Subcutaneous abdominal adipose tissue (tissue), 5 donors: ENCODE measurements at regions not wholly inside any gene's neighbourhood (a gene's known extent, or its start where the extent isn't known, plus 50 kb on each side); places are given as distances from the start of the nearest gene placed in this dataset.
"Not testable (repeated sequence)": the region's sequence is repeated elsewhere in the genome, so short reads cannot be mapped to it uniquely, and the experiment has no call there.

Experiments used
- H3K27ac ChIP-seq: one replicate; pipeline ENCODE4 v1.7.0; 2013; ENCODE audit warnings: low read depth, mild to moderate bottlenecking, inconsistent platforms, low read length, moderate library complexity
- H3K27me3 ChIP-seq, 5 donors: one replicate each; pipeline ENCODE4 v1.7.0; 2013; ENCODE audit warnings: low read length in 5 of 5, inconsistent platforms in 1 of 5; ENCODE audit not compliant: control insufficient read depth in 5 of 5, insufficient read depth in 4 of 5
- H3K36me3 ChIP-seq, 5 donors: one replicate each; pipeline ENCODE4 v1.7.0; 2013; ENCODE audit warnings: low read length in 5 of 5; ENCODE audit not compliant: control insufficient read depth in 5 of 5, insufficient read depth in 5 of 5
- H3K4me1 ChIP-seq, 5 donors: one replicate each; pipeline ENCODE4 v1.7.0; 2013; ENCODE audit warnings: low read length in 5 of 5, mild to moderate bottlenecking in 3 of 5, moderate library complexity in 1 of 5; ENCODE audit not compliant: control insufficient read depth in 5 of 5, insufficient read depth in 5 of 5
- H3K4me3 ChIP-seq, 5 donors: one replicate each; pipeline ENCODE4 v1.7.0; 2013; ENCODE audit warnings: low read length in 5 of 5, low read depth in 1 of 5
- H3K9ac ChIP-seq, 5 donors: one replicate each; pipeline ENCODE4 v1.7.0; 2013; ENCODE audit warnings: low read length in 5 of 5, mild to moderate bottlenecking in 4 of 5, moderate library complexity in 3 of 5
- H3K9me3 ChIP-seq, 5 donors: one replicate each; pipeline ENCODE4 v1.7.0; 2013; ENCODE audit warnings: low read length in 5 of 5; ENCODE audit not compliant: control insufficient read depth in 5 of 5
- donor health status: healthy.
- donor health status: healthy.
- donor health status: healthy.
- donor health status: healthy.
- donor health status: healthy.

DNA sequence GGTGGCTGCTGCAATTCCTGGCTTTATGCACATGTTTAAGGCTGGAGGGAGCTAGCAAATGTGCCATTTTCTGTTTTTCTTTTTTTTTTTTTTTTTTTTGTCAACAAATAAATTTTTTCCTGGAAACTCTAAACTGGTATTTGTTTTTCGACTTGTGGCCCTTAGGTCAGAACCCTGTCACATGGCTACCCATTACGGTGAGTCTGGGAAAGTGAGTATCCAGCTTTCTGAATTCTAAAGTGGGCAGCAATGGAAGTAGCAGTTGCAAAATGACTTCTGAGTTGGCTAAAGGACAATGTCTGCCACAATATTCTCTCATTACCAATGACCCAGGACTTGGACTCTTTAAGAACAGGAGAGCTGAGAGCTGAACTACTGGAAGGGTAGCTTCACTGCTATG, 225.1 kb upstream of the CENPE start:
- no peaks in the 10 kb centered on the region for H3K9me3 ChIP-seq
- H3K27me3 ChIP-seq = no peaks in the 10 kb centered on the region
- H3K4me3 ChIP-seq = no peak overlapping the region
- no peak overlapping the region for H3K27ac ChIP-seq
- H3K9ac ChIP-seq = no peak overlapping the region
- H3K36me3 ChIP-seq = no peaks in the 10 kb centered on the region
- H3K4me1 ChIP-seq = no peaks in the 10 kb centered on the region

- H3K9ac ChIP-seq = no peak overlapping the region
- no peak overlapping the region for H3K4me3 ChIP-seq
- H3K36me3 ChIP-seq = no peaks in the 10 kb centered on the region
- H3K4me1 ChIP-seq = no peaks in the 10 kb centered on the region
- no peak overlapping the region for H3K27ac ChIP-seq
- H3K9me3 ChIP-seq = no peaks in the 10 kb centered on the region
- no peaks in the 10 kb centered on the region for H3K27me3 ChIP-seq
These were observed 224.5 kb upstream of the CENPE start for GRCh38 chr4:103422467-103423219.

DNA sequence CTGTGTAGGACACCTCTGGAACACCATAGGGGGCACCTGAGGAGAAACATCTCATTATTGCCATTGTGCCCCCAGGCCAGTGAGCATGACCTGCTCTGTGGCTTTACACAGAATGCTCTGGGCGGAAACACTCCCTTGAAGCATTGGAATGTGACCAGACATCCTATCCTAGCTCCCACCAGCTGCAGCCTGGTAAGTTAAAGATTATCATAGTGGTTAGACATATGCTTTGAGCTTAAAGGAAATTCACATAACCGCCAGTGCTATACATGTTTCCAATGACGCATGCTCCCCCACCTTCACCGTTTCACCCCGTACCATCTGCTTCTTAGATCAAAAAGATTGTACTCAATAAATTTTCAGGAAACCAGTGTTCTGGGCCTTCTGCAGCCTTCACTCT, 217.7 kb upstream of the CENPE start:
- H3K27ac ChIP-seq = no peak overlapping the region
- H3K36me3 ChIP-seq = no peaks in the 10 kb centered on the region
- H3K9ac ChIP-seq = no peak overlapping the region
- no peaks in the 10 kb centered on the region for H3K27me3 ChIP-seq
- H3K4me1 ChIP-seq = no peaks in the 10 kb centered on the region
- no peaks in the 10 kb centered on the region for H3K9me3 ChIP-seq
- no peak overlapping the region for H3K4me3 ChIP-seq

DNA sequence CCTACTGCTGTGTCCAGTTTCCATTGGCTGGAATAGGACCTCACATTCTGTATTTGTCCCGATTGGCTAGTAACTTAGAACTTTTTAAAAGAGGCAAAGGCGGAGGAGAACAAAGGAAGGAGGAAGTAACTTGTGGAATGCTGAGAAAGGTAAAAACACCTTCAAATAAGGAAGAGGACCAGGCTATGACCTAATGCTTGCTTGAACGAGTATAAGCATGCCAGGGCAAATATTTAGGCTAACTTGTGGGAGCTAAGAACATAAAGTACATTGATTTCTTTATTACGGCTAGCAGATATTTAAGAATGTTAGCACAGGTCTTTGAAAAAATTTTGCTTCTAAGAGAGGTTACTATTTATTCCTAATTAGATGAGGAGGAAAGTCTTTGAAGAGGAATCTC, 214.5 kb upstream of the CENPE start:
- H3K36me3 ChIP-seq, H3K9me3 ChIP-seq, H3K27ac ChIP-seq: not testable (repeated sequence)

DNA sequence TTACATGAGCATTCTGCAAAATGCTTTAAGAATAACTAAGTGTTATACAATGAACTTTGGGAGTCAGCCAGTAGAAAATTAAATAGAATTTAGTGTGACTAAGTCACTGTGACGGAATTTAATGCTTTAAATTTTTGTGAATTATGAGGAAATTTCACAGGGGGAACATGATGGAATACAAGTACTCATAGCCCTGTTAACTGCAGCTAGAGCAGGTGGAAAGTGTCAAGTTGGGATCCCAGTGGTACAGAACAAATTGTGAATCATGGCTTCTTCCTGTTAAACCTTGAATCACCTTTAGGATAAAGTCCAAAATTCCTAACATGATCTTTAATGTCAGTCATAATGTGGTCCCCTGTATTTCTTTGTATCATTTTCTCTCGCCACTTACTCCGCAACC, 212.2 kb upstream of the CENPE start:
- Histone ChIP-seq H3K9me3 (peaks cover 0 to 2% (median 0%) of the 10 kb centered on the region in 5 donors), H3K27me3 (no peaks in the 10 kb centered on the region), H3K27ac (no peak overlapping the region), H3K36me3 (no peaks in the 10 kb centered on the region), H3K4me1 (no peaks in the 10 kb centered on the region), H3K4me3 (no peak overlapping the region), H3K9ac (no peak overlapping the region)

More for the DNA sequence above, 214.5 kb upstream of the CENPE start:
- H3K4me1 ChIP-seq, H3K9ac ChIP-seq, H3K4me3 ChIP-seq, H3K27me3 ChIP-seq: not testable (repeated sequence)

DNA sequence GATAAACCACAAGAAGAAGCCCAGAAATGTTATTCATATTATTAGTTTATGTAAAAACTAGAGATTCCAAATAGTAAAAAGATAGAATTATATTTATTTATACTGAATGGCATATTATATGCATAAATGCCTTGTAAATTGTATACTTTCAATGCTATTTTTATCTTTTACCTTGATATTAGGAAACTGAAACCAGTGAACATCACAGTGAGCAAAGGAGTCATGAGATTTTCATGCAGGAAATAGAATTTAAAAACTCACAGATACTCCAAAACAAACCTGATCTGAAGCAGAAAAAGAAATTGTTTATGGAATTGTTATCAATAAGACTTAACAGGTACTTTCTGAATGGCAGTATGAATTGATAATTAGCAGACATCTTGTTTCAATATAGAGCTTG, 207.3 kb upstream of the CENPE start:
- H3K9ac ChIP-seq = no peak overlapping the region
- no peaks in the 10 kb centered on the region for H3K36me3 ChIP-seq
- no peaks in the 10 kb centered on the region for H3K4me1 ChIP-seq
- H3K9me3 ChIP-seq = peaks cover 0 to 2% (median 0%) of the 10 kb centered on the region in 5 donors
- no peak overlapping the region for H3K27ac ChIP-seq
- H3K27me3 ChIP-seq = no peaks in the 10 kb centered on the region
- no peak overlapping the region for H3K4me3 ChIP-seq

GRCh38 chr4:103403619-103404018, 205.5 kb upstream of the CENPE start:
- Histone ChIP-seq H3K36me3 (no peaks in the 10 kb centered on the region), H3K4me1 (no peaks in the 10 kb centered on the region), H3K27ac (no peak overlapping the region), H3K9ac (no peak overlapping the region), H3K4me3 (no peak overlapping the region), H3K9me3 (peaks cover 0 to 2% (median 0%) of the 10 kb centered on the region in 5 donors), H3K27me3 (no peaks in the 10 kb centered on the region)

GRCh38 chr4:103402198-103402597, 204.1 kb upstream of the CENPE start:
- H3K9ac ChIP-seq = no peak overlapping the region
- no peaks in the 10 kb centered on the region for H3K27me3 ChIP-seq
- no peak overlapping the region for H3K27ac ChIP-seq
- H3K4me3 ChIP-seq = no peak overlapping the region
- no peaks in the 10 kb centered on the region for H3K36me3 ChIP-seq
- no peaks in the 10 kb centered on the region for H3K4me1 ChIP-seq
- H3K9me3 ChIP-seq = peaks cover 0 to 2% (median 0%) of the 10 kb centered on the region in 5 donors

DNA sequence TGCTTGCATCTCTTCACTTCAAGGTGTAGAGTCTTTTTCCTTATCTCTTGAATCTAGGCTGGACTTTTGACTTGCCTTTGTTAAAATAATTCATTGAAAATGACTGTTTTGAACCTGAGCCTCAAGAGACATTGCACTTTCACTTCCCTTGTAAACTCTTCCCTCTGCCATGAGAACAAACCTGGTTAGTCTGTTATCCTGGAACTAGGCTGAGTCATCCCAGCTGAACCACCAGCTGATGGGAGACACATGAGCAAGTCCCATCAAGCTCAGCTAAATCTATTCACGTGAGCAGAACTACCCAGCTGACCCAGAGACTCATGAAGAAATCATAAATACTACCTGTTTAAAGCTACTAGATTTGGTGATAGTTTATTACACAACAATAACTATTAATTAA, 202.3 kb upstream of the CENPE start:
- H3K27me3 ChIP-seq = no peaks in the 10 kb centered on the region
- H3K9ac ChIP-seq = no peak overlapping the region
- H3K4me1 ChIP-seq = no peaks in the 10 kb centered on the region
- no peaks in the 10 kb centered on the region for H3K36me3 ChIP-seq
- no peak overlapping the region for H3K27ac ChIP-seq
- no peaks in the 10 kb centered on the region for H3K9me3 ChIP-seq
- no peak overlapping the region for H3K4me3 ChIP-seq

DNA sequence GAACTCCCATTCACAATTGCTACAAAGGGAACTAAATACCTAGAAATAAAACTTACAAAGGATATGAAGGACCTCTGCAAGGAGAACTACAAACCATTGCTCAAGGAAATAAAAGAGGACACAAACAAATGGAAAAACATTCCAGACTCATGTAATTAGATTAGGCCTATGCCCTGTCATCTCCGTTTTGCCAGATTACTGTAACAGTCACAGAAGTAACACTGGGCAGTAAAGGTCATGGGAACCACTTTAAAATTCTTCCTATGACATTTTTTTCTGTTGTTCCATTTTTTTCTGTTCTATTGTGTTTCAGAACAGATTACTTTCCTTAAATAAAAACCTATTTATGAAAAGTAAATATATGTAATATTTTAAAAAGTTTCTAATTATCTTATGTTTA, 199.4 kb upstream of the CENPE start:
- no peak overlapping the region for H3K9ac ChIP-seq
- no peak overlapping the region for H3K4me3 ChIP-seq
- no peak overlapping the region for H3K27ac ChIP-seq
- no peaks in the 10 kb centered on the region for H3K4me1 ChIP-seq
- H3K36me3 ChIP-seq = no peaks in the 10 kb centered on the region
- no peaks in the 10 kb centered on the region for H3K27me3 ChIP-seq
- no peaks in the 10 kb centered on the region for H3K9me3 ChIP-seq
